Duodenal mucosa (tissue), 2 donors: ENCODE measurements at regions not wholly inside any gene's neighbourhood (a gene's known extent, or its start where the extent isn't known, plus 50 kb on each side); places are given as distances from the start of the nearest gene placed in this dataset.

Source experiments
- H3K27ac ChIP-seq: one replicate; pipeline ENCODE4 v1.7.0; 2013; ENCODE audit warnings: low read depth, low read length
- H3K27me3 ChIP-seq, 2 donors: one replicate each; pipeline ENCODE4 v1.7.0; 2013; ENCODE audit warnings: low read length in 2 of 2, control low read depth in 1 of 2; ENCODE audit not compliant: insufficient read depth in 2 of 2, control insufficient read depth in 1 of 2
- H3K36me3 ChIP-seq, 2 donors: one replicate each; pipeline ENCODE4 v1.7.0; 2013; ENCODE audit warnings: low read length in 2 of 2, control low read depth in 1 of 2; ENCODE audit not compliant: insufficient read depth in 2 of 2, control insufficient read depth in 1 of 2
- H3K4me1 ChIP-seq, 2 donors: one replicate each; pipeline ENCODE4 v1.7.0; 2013; ENCODE audit warnings: low read length in 2 of 2, control low read depth in 1 of 2; ENCODE audit not compliant: insufficient read depth in 2 of 2, control insufficient read depth in 1 of 2
- H3K4me3 ChIP-seq, 2 donors: one replicate each; pipeline ENCODE4 v1.7.0; 2013; ENCODE audit warnings: low read length in 2 of 2, low read depth in 1 of 2
- H3K9ac ChIP-seq, 2 donors: one replicate each; pipeline ENCODE4 v1.7.0; 2013; ENCODE audit warnings: low read length in 2 of 2, low read depth in 1 of 2
- H3K9me3 ChIP-seq, 2 donors: one replicate each; pipeline ENCODE4 v1.7.0; 2013; ENCODE audit warnings: low read length in 2 of 2, control low read depth in 1 of 2; ENCODE audit not compliant: control insufficient read depth in 1 of 2

- no peaks in the 10 kb centered on the region for H3K36me3 ChIP-seq
- H3K27me3 ChIP-seq: no peaks in the 10 kb centered on the region
- H3K9ac ChIP-seq: no peak overlapping the region
- H3K27ac ChIP-seq: no peak overlapping the region
- no peaks in the 10 kb centered on the region for H3K4me1 ChIP-seq
- no peaks in the 10 kb centered on the region for H3K9me3 ChIP-seq
- H3K4me3 ChIP-seq: no peak overlapping the region
Measured at GRCh38 chr5:107325866-107326265, 344.9 kb downstream of the EFNA5 start.

- Histone ChIP-seq H3K9ac (no peak overlapping the region), H3K9me3 (no peaks in the 10 kb centered on the region), H3K27me3 (no peaks in the 10 kb centered on the region), H3K27ac (no peak overlapping the region), H3K36me3 (no peaks in the 10 kb centered on the region), H3K4me1 (no peaks in the 10 kb centered on the region), H3K4me3 (no peak overlapping the region)
Measured at GRCh38 chr5:107324809-107325208, 345.9 kb downstream of the EFNA5 start.

GRCh38 chr5:107324071-107324470 is 346.7 kb downstream of the EFNA5 start:
- H3K27me3 ChIP-seq: no peaks in the 10 kb centered on the region
- H3K27ac ChIP-seq: no peak overlapping the region
- H3K9me3 ChIP-seq: no peaks in the 10 kb centered on the region
- no peak overlapping the region for H3K9ac ChIP-seq
- no peak overlapping the region for H3K4me3 ChIP-seq
- H3K36me3 ChIP-seq: no peaks in the 10 kb centered on the region
- H3K4me1 ChIP-seq: no peaks in the 10 kb centered on the region

GRCh38 chr5:107323536-107323935 is 347.2 kb downstream of the EFNA5 start:
- Histone ChIP-seq H3K36me3 (no peaks in the 10 kb centered on the region), H3K9me3 (no peaks in the 10 kb centered on the region)

GRCh38 chr5:107322936-107323335 is 347.8 kb downstream of the EFNA5 start:
- Histone ChIP-seq H3K36me3 (no peaks in the 10 kb centered on the region), H3K4me1 (no peaks in the 10 kb centered on the region), H3K9me3 (no peaks in the 10 kb centered on the region), H3K4me3 (no peak overlapping the region), H3K27ac (no peak overlapping the region), H3K9ac (no peak overlapping the region), H3K27me3 (no peaks in the 10 kb centered on the region)

More at GRCh38 chr5:107323536-107323935, 347.2 kb downstream of the EFNA5 start:
- H3K4me1 ChIP-seq: no peaks in the 10 kb centered on the region
- H3K9ac ChIP-seq: no peak overlapping the region
- H3K27ac ChIP-seq: no peak overlapping the region
- no peak overlapping the region for H3K4me3 ChIP-seq
- no peaks in the 10 kb centered on the region for H3K27me3 ChIP-seq

- H3K9me3 ChIP-seq: no peaks in the 10 kb centered on the region
- H3K4me3 ChIP-seq: no peak overlapping the region
- H3K9ac ChIP-seq: no peak overlapping the region
- H3K4me1 ChIP-seq: no peaks in the 10 kb centered on the region
- no peaks in the 10 kb centered on the region for H3K27me3 ChIP-seq
- no peak overlapping the region for H3K27ac ChIP-seq
- no peaks in the 10 kb centered on the region for H3K36me3 ChIP-seq
Measured at GRCh38 chr5:107321906-107322305, 348.8 kb downstream of the EFNA5 start.

GRCh38 chr5:107320846-107321245 is 349.9 kb downstream of the EFNA5 start:
- H3K9ac ChIP-seq: no peak overlapping the region

GRCh38 chr5:107320376-107320775 is 350.4 kb downstream of the EFNA5 start:
- Histone ChIP-seq H3K4me1 (no peaks in the 10 kb centered on the region), H3K9ac (no peak overlapping the region), H3K27ac (no peak overlapping the region), H3K36me3 (no peaks in the 10 kb centered on the region), H3K4me3 (no peak overlapping the region), H3K27me3 (no peaks in the 10 kb centered on the region), H3K9me3 (no peaks in the 10 kb centered on the region)

More at GRCh38 chr5:107320846-107321245, 349.9 kb downstream of the EFNA5 start:
- no peaks in the 10 kb centered on the region for H3K36me3 ChIP-seq
- H3K9me3 ChIP-seq: no peaks in the 10 kb centered on the region
- no peaks in the 10 kb centered on the region for H3K27me3 ChIP-seq
- no peaks in the 10 kb centered on the region for H3K4me1 ChIP-seq
- no peak overlapping the region for H3K4me3 ChIP-seq
- no peak overlapping the region for H3K27ac ChIP-seq

- Histone ChIP-seq H3K27ac (no peak overlapping the region), H3K4me3 (no peak overlapping the region), H3K9me3 (no peaks in the 10 kb centered on the region), H3K9ac (no peak overlapping the region), H3K27me3 (no peaks in the 10 kb centered on the region), H3K36me3 (no peaks in the 10 kb centered on the region), H3K4me1 (no peaks in the 10 kb centered on the region)
Measured at GRCh38 chr5:107319901-107320300, 350.8 kb downstream of the EFNA5 start.

GRCh38 chr5:107314330-107314729 is 356.4 kb downstream of the EFNA5 start:
- Histone ChIP-seq H3K4me3 (no peak overlapping the region), H3K9me3 (no peaks in the 10 kb centered on the region), H3K27ac (no peak overlapping the region)

GRCh38 chr5:107313921-107314320 is 356.8 kb downstream of the EFNA5 start:
- H3K9me3 ChIP-seq: no peaks in the 10 kb centered on the region
- no peaks in the 10 kb centered on the region for H3K36me3 ChIP-seq
- no peak overlapping the region for H3K4me3 ChIP-seq
- H3K27ac ChIP-seq: no peak overlapping the region
- no peak overlapping the region for H3K9ac ChIP-seq
- no peaks in the 10 kb centered on the region for H3K4me1 ChIP-seq
- no peaks in the 10 kb centered on the region for H3K27me3 ChIP-seq

More at GRCh38 chr5:107314330-107314729, 356.4 kb downstream of the EFNA5 start:
- no peaks in the 10 kb centered on the region for H3K27me3 ChIP-seq
- H3K9ac ChIP-seq: no peak overlapping the region
- H3K4me1 ChIP-seq: no peaks in the 10 kb centered on the region
- H3K36me3 ChIP-seq: no peaks in the 10 kb centered on the region
